ENCODE measurements at regions not wholly inside any gene's neighbourhood (a gene's known extent, or its start where the extent isn't known, plus 50 kb on each side); places are given as distances from the start of the nearest gene placed in this dataset.

DNA sequence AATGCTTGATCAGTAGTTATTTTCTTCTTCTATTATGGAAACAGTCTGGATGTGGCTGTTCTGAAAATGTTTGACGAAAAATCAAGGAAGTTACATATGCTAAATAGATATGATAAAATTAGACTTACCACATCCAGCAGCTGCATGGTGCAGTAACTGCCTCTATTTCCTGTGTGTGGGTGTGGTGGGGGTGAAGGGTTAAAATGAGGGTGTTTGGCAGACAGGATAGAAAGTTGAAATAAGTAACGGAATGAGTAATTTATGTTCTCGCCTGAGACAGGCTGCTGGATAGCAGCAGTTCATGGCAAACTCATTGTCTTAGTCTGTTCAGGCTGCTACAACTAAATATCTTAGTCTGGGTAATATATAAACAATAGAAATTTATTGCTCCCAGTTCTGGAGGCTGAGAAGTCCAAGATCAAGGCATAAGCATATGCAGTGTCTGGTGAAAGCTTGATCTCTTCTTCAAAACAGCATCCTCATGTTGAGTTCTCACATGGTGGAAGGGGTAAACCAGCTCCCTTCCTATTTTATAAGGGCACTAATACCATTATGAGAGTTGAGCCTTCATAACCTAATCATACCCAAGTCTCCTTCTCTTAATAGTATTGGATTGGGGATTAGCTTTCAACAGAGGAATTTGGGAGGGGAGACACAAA, 1248.9 kb downstream of the SLITRK5 start:
- ATAC-seq = no peak
- 44% methylated on average over 3 of the region's 3 CpGs for WGBS (ENCODE audit: insufficient coverage, low coverage, low lambda C conversion rate, missing lambda C conversion rate)
- TF ChIP-seq POLR2A (IDR thresholded peaks at IDR 0.05) (no peak), CTCF (IDR thresholded peaks at IDR 0.05) (no peak)
- Histone ChIP-seq H3K27ac (no peak overlapping the region), H3K4me1 (no peaks in the 10 kb centered on the region), H3K27me3 (no peaks in the 10 kb centered on the region), H3K4me3 (no peak overlapping the region), H3K9me3 (no peaks in the 10 kb centered on the region), H3K36me3 (no peaks in the 10 kb centered on the region)
- no peak for DNase-seq
- intact Hi-C loops (cut with DNase I) = no loop called here

- Histone ChIP-seq H3K27ac (no peak overlapping the region), H3K9me3 (no peaks in the 10 kb centered on the region), H3K4me1 (no peaks in the 10 kb centered on the region), H3K36me3 (no peaks in the 10 kb centered on the region), H3K27me3 (no peaks in the 10 kb centered on the region), H3K4me3 (no peak overlapping the region)
- WGBS (ENCODE audit: insufficient coverage, low coverage, low lambda C conversion rate, missing lambda C conversion rate) = no CpG with 5 or more reads among the region's 3 CpGs
- TF ChIP-seq CTCF (IDR thresholded peaks at IDR 0.05) (no peak), POLR2A (IDR thresholded peaks at IDR 0.05) (no peak)
- ATAC-seq = peak in 1 of 4 donors; percentile 36
- intact Hi-C loops (cut with DNase I) = no loop called here
- no peak for DNase-seq
These were observed 1254.8 kb downstream of the SLITRK5 start for GRCh38 chr13:88925954-88926353.

DNA sequence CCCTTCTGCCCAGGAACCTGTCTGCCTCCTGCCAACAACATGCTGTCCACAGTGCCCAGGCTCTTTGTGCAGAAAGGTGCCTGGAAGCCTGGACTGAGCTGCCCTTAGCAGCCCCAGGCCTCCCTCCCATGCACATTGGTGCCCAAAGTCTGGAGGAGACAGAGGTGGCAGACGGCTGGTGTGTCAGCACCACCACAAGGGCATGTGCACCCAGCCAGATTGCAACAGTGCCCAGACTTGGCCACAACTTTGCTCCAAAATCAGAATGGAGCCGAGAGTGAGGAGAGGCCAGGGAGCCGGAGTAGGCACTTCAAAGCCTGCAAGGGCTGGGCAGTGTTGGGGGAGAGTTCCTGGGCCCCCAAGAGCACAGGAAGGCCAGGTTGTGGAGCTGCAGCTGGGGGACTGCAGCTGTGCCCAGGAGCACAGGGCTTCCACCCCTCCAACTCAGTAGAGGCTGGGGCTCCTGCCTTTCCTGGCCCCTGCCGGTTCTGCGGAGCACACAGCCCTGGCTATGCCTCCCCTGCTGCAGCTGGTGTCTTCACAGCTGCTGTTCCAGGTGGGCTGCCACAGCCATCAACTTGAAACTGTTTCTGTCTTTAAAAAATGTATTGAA, 1255.8 kb downstream of the SLITRK5 start:
- Histone ChIP-seq H3K4me3 (no peak overlapping the region), H3K4me1 (no peaks in the 10 kb centered on the region), H3K27me3 (no peaks in the 10 kb centered on the region), H3K27ac (no peak overlapping the region), H3K36me3 (no peaks in the 10 kb centered on the region), H3K9me3 (no peaks in the 10 kb centered on the region)
- ATAC-seq = peak in 1 of 4 donors; percentile 23
- DNase-seq = no peak
- WGBS (ENCODE audit: insufficient coverage, low coverage, low lambda C conversion rate, missing lambda C conversion rate) = no CpG with 5 or more reads among the region's 5 CpGs
- intact Hi-C loops (cut with DNase I) = no loop called here
- TF ChIP-seq CTCF (IDR thresholded peaks at IDR 0.05) (no peak), POLR2A (IDR thresholded peaks at IDR 0.05) (no peak)

DNA sequence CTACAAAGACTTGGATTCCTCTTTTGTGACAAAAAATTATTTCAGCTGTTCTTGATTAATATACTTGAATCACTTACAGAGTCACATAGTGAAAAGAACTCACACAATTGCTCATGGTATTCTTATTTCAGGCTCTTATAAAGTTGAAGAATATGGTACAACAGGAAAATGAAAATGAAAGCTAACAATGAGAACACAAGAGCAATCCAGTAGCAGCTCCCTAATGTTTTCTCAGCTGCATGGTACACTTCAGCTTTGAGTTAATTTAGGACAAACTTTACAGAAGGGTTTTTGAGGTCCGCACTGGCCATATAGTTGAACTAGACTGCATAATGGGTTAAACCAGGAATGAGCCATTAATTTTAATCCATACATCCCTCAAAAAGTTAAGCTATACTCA, 1261.8 kb downstream of the SLITRK5 start:
- 58% methylated on average over 1 of the region's 1 CpG for WGBS (ENCODE audit: insufficient coverage, low coverage, low lambda C conversion rate, missing lambda C conversion rate)
- Histone ChIP-seq H3K4me3 (no peak overlapping the region), H3K4me1 (no peaks in the 10 kb centered on the region), H3K27me3 (no peaks in the 10 kb centered on the region), H3K36me3 (no peaks in the 10 kb centered on the region), H3K9me3 (no peaks in the 10 kb centered on the region), H3K27ac (no peak overlapping the region)
- ATAC-seq = no peak
- intact Hi-C loops (cut with DNase I) = no loop called here
- TF ChIP-seq POLR2A (IDR thresholded peaks at IDR 0.05) (no peak), CTCF (IDR thresholded peaks at IDR 0.05) (no peak)
- no peak for DNase-seq
